ENCODE measurements at regions not wholly inside any gene's neighbourhood (a gene's known extent, or its start where the extent isn't known, plus 50 kb on each side); places are given as distances from the start of the nearest gene placed in this dataset.
A peak's percentile ranks its signal among the peaks of the same experiment; 100 is the strongest.

GRCh38 chr3:162019817-162020216 is 523.2 kb downstream of the OTOL1 start:
- no peak for DNase-seq

- no peak for DNase-seq
Measured at GRCh38 chr3:162021206-162021605, 524.6 kb downstream of the OTOL1 start.

- no peak for DNase-seq
Measured at GRCh38 chr3:162022911-162023310, 526.3 kb downstream of the OTOL1 start.

DNA sequence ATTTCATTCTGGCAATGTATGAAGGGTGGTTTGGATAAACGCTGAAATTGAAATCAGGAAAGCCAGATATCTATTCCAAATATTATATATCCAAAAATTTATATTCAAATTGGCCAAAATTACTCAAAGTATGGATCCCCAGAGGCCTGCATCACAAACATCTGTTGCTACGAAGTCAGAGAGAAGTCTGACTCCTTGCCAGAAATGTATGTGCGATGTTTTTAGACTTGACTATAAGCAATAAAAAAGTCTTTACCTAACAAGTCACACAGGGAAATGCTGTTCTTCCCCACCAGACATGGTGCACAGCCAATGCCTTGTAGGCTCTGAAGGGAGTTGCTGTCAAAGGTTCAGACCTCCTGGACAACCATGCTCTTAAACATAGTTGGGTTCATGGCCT is 533.1 kb downstream of the OTOL1 start:
- no peak for DNase-seq

DNA sequence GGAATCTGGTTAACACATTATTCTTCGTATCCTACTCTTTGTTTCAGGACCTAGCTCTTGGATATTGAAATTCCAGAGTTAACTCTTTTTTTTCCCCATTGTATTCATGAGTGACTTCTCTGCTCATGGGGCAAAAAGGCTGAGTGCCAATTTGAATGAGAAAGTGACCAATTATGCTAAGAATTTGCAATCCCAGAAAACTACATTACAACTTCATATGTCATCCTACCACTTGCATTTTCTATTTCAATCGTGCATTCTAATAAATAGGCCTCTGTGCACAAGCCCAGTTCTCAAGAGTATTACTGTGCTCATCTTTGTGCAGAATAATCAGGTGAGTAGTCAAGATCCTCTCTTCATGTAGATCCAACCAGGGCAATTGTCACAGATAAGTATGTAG is 537.8 kb downstream of the OTOL1 start:
- no peak for DNase-seq

- no peak for DNase-seq
Measured at GRCh38 chr3:162041622-162042021, 545.0 kb downstream of the OTOL1 start.

DNA sequence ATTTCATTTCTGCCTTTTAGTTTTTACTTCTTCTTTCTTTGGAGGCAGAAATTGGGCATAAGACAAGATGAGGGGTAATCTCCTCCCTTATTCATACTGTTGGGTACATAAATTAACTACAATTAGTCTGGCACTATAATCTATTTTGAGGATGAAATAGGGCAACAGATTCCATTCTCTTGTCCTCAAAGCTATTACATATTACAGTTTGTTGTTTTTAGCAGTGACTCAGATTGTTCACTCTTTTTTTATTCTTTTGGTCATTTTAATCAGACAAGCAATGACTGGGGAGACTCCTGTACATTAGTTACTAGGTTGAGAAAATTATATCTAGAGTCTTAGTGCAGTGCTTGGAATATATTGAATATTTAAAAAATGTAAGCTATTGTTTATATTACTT is 556.0 kb downstream of the OTOL1 start:
- DNase-seq = no peak

- no peak for DNase-seq
Measured at GRCh38 chr3:162072656-162073164, 576.1 kb downstream of the OTOL1 start.

- no peak for DNase-seq
Measured at GRCh38 chr3:162073422-162073975, 576.9 kb downstream of the OTOL1 start.

- DNase-seq = no peak
Measured at GRCh38 chr3:162077108-162077507, 580.5 kb downstream of the OTOL1 start.

DNA sequence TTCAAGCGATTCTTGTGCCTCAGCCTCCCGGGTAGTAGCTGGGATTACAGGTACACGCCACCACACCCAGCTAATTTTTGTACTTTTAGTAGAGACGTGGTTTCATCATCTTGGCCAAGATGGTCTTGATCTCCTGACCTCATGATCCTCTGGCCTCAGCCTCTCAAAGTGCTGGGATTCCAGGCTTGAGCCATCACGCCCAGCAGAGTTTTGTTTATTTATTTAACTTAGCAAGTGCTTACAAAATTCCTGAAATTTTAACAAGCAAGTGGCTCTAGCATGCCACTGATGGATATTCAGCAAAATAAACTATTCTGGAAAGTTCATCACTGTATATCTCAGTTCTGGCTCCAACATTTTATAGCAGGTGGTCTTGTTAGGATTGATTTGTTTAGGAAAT is 585.9 kb downstream of the OTOL1 start:
- no peak for DNase-seq

GRCh38 chr3:162087361-162087760 is 590.8 kb downstream of the OTOL1 start:
- no peak for DNase-seq

- DNase-seq = no peak
Measured at GRCh38 chr3:162092751-162093150, 596.1 kb downstream of the OTOL1 start.

DNA sequence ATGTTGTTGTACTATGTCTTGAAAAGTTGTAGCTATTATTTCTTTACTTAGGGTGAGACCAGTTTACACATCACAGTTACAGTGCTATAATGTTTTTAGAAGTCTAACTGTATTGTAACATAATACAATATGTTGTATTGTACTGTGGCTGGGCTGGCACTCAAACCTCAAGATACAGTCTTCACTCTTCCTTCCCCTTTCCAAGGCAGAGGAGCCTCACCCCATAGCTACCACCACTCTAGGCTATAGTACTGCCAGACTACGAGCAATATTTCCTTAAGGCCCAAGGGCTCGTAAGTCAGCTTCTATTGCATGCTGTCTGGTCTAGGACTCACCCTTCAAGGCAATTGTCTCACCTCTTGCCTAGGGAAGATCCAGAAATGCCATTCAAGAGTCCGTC is 597.7 kb downstream of the OTOL1 start:
- peak; percentile 46 for DNase-seq

DNA sequence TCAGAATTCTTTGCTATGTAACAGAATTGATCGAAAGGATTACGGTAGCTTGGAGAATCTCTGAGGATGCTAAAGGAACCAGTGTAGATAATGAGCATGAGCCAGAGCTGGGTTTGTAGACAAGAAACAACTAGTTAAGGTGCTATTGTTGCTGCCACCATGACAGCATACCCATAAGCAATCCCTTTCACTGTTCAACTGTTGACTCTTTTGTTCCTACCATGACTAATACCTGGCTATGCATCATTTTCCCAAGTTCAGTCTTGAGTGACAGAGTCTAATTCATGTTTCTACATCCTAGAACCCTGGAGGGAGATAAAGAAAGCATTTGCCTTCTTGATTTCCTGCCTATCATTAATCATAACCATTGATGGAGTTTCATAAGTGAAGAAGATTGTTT is 600.3 kb downstream of the OTOL1 start:
- DNase-seq = no peak

DNA sequence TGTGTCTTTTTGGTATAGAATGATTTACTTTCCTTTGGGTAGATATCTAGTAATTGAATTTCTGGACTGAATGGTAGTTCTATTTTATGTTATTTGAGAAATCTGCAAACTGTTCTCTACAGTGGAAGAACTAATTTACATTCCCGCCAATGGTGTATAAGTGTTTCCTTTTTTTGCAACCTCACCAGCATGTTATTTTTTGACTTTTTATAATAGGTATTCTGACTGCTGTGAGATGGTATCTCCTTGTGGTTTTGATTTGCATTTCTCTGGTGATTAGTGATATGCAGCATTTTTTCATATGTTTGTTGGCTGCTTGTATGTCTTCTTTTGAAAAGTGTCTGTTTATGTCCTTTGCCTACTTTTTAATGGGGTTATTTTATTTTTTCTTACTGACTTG is 607.2 kb downstream of the OTOL1 start:
- DNase-seq = no peak

GRCh38 chr3:162111861-162112260 is 615.3 kb downstream of the OTOL1 start:
- DNase-seq = no peak

- DNase-seq = no peak
Measured at GRCh38 chr3:162112719-162113118, 616.1 kb downstream of the OTOL1 start.

GRCh38 chr3:162117961-162118360 is 621.4 kb downstream of the OTOL1 start:
- no peak for DNase-seq

DNA sequence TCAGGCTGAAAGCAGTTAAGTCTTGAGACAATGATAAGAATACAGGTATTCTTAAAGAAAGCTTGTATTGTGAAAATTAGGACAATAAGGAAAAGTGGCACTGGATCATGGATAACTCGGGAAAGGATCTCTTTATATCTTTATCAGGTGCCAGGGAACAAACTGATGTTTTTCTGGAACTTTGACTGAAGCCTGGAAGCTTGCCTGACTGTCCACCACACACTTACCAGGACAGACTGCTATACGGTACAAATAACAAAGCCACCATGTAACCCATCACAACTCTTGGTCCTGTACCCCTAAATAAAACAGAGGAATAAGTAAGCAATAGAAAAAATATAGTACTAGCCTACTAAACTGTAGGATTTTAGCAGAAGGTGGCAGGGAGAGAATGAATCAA is 623.0 kb downstream of the OTOL1 start:
- no peak for DNase-seq

GRCh38 chr3:162122405-162122804 is 625.8 kb downstream of the OTOL1 start:
- DNase-seq = no peak

DNA sequence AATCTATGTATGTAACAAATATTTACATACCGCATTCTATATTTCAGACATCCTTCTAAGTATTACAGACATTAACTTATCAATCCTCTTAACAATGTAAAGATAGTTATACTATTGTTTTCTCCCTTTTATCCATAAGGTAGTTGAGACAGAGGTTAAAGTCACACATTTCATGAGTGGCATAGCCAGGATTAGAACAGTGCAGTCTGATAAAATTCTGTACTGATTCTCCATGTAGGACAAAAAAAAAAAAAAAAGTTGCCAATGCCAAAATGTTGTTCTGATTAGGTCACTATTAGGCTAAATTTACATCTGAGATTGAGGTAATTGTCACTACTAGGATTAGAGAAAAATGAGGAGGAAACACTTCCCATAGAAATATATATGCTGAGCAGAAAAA is 629.2 kb downstream of the OTOL1 start:
- no peak for DNase-seq

DNA sequence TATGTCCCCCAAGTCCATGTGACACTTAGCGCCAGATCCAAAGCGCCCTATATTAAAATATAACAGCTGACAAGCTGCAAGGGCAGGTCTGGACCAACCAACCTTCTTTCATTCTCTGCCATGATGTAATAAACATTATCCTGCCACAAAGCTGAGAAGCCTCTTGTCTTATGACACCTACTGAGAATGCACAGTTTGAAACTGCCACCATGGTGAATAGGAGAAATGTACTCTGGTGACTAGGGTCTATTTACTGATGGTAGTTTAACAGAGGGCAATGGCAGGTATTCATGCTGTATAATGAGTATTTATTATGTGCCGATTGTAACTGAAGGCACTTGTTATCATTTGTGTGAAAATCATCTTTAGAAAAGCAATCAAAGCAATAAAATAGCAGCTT is 634.0 kb downstream of the OTOL1 start:
- DNase-seq = no peak

DNA sequence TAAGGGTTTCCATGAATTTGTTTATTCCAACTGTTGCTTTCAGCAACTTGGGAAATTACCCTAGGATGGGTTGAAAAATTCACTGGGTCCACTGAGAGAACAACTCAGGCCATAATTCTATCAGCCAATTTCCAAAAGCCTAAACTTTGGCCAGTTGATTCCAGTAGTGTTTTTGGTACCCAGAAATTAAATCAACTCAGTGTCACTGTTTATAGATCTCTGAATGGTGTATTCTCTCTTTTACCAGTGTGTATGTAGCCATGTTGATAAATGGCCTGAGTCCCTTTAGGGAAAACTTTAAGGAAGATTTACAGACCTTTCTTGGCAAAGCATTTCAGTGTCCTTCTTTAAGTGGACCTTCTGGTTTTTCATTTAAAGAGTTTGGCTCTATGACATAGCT is 636.4 kb downstream of the OTOL1 start:
- no peak for DNase-seq

DNA sequence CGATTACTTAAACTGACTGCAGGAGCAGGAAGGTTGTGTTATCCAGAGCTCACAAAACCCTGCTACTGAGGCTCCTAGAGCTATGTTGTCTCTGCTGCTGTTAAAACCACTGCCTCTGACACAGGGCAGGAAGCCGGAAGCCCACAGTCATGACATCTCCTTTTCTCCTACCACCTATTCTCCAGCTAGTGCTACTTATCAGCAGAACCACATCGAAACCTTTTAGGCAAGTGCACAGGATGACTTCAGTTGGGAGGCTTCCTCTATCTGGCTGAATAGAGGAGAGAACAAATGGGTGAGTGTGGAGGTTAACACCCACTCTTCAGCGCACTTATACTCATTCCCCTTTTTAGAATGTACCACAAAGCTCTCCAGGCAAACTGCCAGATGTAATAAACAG is 638.0 kb downstream of the OTOL1 start:
- peak; percentile 76 for DNase-seq

DNA sequence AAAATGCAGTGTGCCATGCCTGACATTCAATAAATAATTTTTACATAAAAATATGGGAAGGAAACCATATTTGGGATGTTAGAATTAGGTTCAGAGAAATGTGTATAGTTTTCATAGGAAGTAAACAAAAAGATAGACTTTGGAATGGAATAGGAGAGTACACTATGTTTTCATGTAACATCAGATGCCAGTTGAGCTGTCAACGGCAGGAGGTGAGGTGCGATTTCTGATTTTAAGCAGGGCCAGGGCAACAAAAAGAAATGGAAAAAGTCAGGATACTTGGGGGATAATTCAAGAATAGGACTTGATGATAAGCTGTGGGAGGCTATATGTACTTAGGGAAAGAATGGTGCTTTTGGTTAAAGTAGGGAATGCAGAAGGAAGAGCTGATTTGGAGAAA is 639.5 kb downstream of the OTOL1 start:
- DNase-seq = no peak

All from KG1 (cell line).